ENCODE measurements at regions not wholly inside any gene's neighbourhood (a gene's known extent, or its start where the extent isn't known, plus 50 kb on each side); places are given as distances from the start of the nearest gene placed in this dataset.
"Not testable (repeated sequence)": the region's sequence is repeated elsewhere in the genome, so short reads cannot be mapped to it uniquely, and the experiment has no call there.

GRCh38 chr20:40860487-40860902 lies 168.1 kb upstream of the TOP1 start:
- no peak for DNase-seq

DNA sequence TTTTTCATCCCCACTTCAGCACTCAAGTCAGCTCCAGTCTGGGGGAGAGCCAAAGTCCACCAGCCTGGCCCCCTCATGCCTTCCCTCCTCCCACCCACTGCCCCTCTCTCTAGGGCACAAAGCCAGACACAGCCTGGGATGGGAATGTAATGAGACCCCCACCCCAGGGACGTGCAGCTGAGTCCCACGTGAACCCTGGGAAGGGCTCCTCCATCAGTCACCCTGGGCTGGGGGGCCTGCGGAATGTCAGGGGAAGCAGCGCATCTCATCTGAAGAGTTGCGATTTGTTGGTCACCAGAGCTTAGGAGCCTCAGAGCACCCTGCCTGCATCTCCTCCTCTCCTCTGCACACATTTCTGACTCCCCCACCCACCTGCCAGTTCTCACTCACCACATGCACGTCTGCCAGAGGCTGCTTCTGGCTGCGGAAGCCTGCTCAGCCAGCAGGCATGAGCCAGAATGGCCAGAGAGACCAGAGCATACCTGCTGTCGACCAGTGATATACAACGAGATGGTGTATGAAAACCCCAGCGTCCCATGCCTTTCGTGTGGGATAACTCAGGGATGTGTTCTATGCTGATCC lies 167.1 kb upstream of the TOP1 start:
- no peak for DNase-seq

DNA sequence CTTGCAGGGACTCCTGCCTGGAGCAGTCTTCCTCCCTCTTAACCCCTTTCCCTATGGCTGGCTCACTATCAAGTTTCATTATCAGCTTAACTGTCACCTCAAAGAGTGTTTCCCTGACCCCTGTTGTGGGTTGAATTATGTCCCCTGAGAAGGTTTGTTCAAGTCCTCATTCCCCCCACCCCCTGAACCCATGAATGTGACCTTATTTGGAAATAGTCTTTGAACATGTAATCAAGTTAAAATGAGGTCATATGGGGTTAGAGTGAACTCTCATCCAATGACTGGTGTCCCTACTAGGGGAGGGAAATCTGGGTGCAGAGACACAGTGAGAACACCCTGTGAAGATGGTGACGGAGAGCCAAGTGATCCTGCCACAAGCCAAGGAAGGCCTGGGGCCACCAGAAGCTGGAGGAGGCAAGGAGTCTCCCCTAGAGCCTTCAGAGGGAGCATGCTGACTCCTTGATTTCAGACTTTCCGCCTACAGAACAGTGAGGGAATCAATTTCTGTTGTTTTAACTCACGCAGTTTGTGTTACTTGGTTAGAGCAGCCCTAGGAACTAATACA lies 165.2 kb upstream of the TOP1 start:
- DNase-seq = no peak

DNA sequence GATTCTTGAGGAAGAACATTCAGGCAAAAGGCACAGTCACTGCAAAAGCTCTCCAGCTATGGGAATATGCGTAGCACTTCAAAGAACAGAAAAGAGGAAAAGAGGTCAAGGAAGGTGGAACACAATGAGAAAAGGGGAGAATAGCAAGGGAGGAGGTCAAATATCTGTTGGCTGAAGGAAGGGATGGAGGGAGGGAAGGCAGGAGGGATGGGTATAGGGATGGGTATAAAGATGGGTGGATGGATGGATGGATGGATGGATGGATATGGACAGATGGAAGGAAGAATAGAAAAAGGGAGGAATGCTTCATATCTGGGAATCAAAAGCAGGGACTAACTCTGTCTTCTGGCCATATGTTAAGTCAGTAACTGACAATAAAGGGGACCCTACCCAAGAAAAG lies 164.2 kb upstream of the TOP1 start:
- no peak for DNase-seq

DNA sequence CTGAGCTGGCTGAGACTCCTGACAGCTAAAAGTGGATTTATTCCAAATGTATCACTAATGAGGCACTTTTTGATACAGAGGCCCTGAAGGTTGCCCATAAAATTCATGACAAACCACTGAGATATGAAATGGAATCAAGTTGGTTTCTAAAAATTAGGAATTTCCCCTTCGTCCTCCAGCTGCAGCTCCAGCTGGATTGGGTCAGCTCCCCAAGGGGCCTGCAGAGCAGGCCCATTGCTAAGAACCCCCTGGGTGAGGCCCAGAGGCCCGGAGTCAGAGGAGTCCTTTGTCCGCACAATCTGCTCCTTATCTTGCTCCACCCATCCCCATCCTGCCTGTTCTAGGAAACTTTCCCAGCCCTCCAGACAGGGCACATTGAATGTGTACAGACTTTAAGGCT lies 163.5 kb upstream of the TOP1 start:
- no peak for DNase-seq

DNA sequence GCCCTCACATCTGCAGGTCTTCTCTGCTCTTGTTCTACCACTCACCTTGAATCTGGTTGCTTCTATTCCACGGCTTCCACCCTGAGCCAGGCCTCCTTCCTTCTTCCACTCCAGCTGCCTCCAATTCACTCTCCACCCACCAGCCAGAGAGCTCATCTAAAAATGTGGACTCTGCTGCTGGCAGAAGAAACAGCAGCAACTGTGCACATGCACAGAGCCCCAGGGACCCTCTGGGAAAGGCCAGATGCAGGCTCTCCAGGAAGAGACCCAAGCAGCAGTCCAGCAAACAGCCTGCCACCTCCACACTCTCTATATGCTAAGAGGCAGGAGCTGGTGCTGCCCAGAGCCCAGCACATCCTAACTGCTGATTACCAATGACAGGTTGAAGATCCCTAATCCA lies 162.6 kb upstream of the TOP1 start:
- no peak for DNase-seq

DNA sequence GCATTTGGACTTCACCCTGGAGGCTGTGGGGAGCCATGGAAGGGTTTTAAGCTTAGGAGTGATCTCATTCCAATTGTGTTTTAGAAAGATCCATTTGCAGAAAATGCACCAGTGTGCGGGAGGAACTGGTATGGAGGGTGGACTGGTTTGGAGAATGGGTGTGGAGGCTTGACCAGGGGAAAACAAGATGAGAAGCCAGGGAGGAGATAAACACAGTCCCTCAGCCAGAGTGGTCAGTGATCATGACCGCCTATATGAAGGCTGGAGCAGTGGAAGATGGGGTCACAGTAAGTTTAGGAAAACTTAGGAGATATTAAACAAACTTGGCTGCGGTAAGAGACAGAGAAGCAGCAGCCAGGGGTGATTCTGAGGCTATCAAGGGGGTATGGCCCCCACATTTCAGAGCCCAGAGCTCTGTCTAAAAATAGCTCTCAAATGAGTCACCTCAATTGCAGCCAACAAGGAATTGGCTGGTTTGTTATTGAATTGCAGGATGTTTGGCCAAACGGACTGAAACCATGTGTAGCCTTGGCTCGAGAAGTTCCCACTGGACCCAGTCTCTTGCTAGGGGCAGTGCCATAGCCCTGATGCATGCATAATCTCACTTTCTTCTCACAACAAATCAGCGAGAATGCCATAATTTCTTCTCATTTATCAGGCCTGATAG lies 159.9 kb upstream of the TOP1 start:
- DNase-seq = no peak

DNA sequence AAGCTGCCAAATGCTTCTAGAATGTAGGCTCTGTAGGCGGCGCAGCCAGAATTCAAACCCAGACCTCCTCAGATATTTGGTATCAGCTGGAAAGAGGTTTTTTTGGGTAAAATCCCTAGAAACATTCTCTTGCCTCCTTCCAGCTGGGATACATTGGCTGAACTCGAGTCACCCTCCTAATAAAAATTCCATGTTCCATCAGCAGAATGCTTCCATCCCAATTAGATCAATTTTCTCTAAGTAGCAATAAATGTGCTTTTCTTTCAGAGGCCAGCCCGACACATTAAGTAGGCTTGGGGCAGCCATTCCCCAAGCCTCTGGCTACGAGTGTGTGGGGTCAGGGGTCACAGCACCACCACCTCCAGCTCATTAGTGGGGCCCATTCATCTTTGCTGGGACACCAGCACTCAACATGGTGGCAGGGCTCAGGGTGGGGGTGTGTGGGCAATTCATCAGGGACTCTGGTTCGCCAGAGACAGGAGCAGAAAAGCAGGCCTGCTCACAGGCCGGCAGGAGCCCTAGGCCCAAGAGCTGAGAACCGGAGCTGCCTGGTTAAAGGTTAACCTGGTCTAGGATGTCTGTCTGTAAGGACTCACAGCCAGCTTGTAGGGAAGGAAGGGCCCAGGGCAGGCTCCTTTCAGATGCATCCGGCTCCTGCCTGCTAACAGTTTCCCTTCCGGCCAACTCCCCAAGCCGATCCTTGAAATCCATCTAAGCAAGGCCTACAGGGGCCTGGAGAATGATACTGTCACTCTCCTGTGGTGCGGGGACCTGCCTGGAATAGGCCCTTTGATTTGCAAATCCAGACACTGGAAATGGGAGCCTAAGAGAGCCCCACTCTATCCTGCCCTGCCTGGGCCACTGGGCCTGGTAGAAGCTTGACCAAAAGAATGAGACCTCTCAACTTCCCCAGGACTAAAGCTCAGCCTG lies 159.1 kb upstream of the TOP1 start:
- DNase-seq = no peak

DNA sequence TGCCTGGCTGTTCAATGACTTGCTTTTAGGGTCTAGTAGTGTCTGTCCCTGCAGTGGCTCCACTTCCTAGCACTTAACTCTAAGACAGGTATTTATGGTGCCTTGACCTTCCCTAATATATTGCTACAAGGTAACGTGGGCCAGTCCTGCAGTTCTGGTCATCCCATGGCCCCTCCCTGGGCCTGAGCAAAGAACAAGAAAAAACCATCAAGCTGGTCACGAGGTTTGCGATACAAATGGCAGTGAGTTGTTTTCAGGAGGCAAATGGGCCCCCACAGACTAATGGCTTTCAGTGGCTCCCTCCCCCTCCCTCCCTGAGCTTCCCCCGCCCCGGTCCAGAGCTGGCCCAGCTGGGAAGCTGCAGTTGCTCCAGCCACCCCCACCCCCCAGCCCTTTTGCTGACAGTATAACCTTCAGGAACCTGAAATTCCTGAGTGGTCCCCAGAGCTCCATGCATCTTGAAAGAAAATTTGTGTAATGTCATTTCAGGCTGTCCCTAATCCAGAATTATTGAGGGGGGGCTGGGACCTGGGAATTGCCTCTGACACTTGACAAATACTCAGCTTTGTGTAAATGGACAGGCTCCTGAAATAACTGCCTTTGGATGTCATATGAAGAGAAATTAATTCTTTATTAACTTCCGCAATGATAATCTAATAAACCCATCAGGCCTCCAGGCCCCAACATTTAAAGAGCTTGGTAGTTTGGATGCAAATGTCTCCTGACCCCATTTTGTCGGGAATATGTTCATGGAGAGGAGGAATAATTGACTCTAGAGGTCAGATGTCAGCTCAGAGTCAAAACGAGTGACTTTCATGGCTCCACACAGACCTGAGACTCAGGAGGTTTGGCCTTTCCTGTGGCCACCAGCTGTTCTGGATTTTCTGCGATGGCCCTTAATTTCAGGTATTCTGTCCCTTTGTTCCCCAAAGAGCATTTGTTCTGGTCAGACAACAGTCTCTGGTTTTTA lies 153.2 kb upstream of the TOP1 start:
- no peak for DNase-seq

DNA sequence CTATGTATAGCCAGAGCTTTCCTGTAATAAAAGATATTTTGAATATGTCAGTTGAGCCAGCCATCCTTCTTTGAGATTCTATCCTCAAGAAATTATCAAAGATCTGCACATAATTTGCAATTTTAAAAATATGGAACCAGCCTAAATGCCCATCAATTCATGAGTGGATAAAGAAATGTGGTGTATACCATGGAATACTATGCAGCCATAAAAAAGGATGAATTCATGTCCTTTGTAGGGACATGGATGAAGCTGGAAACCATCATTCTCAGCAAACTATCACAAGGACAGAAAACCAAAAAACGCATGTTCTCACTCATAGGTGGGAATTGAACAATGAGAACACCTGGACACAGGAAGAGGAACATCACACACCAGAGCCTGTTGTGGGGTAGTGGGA lies 150.5 kb upstream of the TOP1 start:
- DNase-seq = not testable (repeated sequence)

DNA sequence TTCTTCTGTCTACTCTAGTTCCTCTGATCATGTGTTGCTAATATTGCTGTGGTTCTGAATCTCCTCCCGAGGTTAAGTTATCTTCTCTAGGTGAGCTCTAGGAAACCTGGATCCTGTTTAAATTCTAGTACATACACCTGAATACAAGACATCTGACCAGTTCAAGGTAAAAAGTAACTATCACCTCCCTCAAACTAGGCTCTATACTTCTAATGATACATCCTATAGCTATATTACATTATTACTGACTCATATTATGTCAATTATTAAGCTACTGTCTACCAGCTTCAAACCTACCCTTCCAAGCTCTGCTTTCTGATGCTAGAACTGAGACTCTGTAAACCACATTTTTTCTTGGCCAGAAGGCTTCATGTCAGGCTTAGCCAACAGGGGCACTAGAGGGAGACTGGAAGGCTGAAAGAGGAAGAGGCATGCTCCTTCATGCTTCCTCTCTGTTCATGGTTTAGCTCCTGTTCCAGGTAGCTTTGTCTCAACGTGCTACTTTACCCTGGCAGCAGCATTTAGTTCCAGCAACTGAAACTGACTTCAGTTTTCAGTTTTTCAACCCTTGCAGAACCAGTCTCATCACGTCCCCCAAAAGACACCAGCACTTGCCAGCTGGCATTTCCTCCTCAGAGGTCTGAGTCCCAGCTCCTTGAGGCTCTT lies 148.4 kb upstream of the TOP1 start:
- no peak for DNase-seq

DNA sequence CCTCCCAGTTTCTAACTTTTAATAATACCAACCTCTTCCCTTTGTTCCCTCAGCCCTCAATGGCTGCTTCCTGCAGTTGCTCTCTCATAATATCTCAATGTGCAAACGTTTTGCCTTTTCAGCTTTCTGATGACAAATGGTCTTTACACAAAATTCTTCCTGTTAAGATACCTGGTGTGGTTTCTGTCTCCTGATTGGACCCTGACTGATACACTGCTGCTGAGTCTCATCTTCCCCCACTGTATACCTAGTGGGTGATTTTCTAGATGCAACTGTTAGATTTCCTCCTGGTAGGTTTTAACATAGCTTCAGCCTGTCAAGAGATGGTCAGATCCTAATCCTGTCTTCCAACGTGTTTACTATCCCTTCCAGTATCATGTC lies 147.9 kb upstream of the TOP1 start:
- no peak for DNase-seq

DNA sequence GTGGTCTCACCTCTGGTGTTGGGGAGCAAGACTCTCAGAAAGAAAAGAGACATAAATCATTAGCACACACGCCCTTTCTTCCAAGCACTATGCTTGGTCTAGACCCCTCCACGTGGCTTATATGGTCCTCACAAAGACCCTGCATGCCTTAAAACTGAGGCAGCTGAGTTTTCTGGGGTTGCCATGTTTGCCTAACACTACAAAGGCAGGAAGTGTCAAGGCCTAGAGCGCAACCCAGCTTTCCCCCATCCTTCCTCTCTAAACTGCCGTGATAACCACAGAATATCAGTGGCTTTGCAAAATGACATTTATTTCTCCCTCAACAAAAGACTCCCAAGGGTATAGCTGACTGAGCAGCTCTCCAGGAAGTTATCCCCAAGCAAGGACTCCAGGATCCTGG lies 146.5 kb upstream of the TOP1 start:
- no peak for DNase-seq

GRCh38 chr20:40883097-40883496 lies 145.5 kb upstream of the TOP1 start:
- DNase-seq = no peak

DNA sequence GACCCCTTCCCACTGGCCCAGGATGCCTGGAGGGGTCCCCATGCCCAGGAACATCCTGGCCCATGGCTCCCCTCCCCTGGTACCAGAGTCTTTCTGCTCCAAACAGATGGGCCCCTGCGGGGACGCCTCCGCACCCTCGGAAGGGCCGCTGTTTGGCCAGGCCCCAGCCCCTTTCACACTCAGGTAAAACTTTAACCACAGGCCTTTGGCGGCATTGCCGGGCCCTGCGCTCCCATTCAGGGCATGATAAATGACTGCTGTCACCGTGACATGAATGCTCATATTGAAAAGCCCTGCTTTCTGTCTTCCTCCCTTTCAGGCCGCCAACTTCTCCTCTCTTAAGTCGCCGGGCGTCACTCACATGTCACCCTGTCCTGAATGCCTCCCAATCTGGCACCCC lies 141.5 kb upstream of the TOP1 start:
- DNase-seq = no peak

DNA sequence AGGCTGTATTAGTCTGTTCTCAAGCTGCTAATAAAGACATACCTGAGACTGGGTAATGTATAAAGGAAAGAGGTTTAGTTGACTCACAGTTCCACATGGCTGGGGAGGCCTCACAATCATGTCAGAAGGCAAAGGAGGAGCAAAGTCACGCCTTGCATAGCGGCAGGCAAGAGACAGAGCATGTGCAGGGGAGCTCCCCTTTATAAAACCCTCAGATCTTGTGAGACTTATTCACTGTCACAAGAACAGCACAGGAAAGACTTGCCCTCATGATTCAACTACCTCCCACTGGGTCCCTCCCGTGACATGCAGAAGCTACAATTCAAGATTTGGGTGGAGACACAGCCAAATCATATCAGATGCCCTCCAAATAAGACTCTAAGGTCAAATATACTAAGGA lies 139.4 kb upstream of the TOP1 start:
- not testable (repeated sequence) for DNase-seq

GRCh38 chr20:40890181-40890580 lies 138.4 kb upstream of the TOP1 start:
- DNase-seq = no peak

- no peak for DNase-seq
Measured at GRCh38 chr20:40890635-40891034, 138.0 kb upstream of the TOP1 start.

DNA sequence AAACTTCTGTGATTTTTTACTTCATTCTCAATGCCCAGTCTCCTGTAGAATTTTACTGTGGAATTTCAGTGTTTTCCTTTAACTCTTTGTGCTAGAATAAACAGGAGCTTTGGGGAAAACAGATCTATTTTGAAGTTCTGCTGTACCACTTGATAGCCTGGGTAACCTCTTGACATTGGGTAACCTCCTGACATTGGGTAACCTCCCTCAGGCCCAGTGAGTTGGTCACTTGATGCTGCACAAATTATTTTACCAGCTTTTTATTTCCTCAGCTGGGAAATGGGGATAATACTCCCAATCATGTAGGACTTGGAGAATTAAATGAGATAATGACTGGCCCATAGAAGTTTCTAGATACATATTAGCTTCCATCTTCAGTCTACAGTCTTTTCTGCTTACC lies 137.3 kb upstream of the TOP1 start:
- no peak for DNase-seq

DNA sequence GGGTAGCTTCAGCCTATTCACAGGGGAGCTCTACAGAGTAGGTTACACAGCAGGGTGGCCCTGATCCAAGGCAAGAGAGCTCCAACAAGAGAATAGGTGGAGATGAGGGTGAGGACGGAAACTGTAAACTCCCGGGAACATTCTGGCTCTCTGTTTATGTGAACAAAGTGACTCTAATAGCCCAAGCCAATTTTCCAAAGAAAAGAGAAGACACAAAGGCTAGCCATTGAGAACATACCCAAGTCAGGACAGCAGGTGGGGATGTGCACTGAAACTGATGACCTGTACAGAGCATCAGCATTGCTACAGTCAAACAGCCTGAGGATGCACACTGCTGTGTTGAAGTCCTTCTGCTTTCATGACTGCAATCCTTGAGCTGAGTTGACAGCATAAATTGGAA lies 136.0 kb upstream of the TOP1 start:
- no peak for DNase-seq

DNA sequence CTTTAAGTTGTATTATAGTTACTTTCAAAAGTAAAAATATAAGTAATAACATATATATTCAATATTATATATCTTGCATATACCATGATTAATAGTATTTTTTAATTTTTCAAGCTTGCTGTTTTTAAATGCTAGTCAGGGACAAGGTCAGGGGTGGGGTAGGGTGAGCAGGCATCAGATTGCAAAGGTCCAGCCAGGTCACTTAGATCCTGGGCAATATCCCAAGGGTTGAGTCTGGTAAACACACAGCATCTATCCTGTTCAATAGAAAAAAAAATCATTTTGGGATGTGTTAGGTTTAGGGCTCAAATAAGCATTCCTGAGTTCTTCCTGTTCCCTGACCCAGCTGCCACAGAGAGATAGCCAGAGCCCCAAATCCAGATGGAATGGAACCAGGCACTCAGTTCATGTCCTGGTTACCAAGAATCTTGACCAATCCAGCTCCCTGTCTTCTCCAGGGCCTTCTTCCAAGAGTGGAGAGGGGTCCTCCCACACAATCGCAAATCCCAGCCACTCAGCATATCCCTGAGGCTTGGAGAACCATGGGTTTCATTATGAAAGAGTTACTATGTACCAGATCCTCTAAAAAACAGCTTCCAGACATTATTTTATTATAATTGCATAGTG lies 134.9 kb upstream of the TOP1 start:
- DNase-seq = no peak

- DNase-seq = no peak
Measured at GRCh38 chr20:40894237-40894630, 134.4 kb upstream of the TOP1 start.
